GM12874 (cell line): ENCODE measurements at regions not wholly inside any gene's neighbourhood (a gene's known extent, or its start where the extent isn't known, plus 50 kb on each side); places are given as distances from the start of the nearest gene placed in this dataset.

ENCODE experiments used
- TF ChIP-seq, protein P1 (sequence below): IDR thresholded peaks from 2 replicates; pipeline ENCODE4 v1.5.1; 2011; ENCODE audit warnings: low read depth, mild to moderate bottlenecking, control low read depth, low read length, moderate library complexity; ENCODE audit not compliant: insufficient read depth

- TF ChIP-seq, protein P1, sequence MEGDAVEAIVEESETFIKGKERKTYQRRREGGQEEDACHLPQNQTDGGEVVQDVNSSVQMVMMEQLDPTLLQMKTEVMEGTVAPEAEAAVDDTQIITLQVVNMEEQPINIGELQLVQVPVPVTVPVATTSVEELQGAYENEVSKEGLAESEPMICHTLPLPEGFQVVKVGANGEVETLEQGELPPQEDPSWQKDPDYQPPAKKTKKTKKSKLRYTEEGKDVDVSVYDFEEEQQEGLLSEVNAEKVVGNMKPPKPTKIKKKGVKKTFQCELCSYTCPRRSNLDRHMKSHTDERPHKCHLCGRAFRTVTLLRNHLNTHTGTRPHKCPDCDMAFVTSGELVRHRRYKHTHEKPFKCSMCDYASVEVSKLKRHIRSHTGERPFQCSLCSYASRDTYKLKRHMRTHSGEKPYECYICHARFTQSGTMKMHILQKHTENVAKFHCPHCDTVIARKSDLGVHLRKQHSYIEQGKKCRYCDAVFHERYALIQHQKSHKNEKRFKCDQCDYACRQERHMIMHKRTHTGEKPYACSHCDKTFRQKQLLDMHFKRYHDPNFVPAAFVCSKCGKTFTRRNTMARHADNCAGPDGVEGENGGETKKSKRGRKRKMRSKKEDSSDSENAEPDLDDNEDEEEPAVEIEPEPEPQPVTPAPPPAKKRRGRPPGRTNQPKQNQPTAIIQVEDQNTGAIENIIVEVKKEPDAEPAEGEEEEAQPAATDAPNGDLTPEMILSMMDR: no peak
These were observed 510.3 kb upstream of the ROBO1 start for GRCh38 chr3:80278056-80278455.

DNA sequence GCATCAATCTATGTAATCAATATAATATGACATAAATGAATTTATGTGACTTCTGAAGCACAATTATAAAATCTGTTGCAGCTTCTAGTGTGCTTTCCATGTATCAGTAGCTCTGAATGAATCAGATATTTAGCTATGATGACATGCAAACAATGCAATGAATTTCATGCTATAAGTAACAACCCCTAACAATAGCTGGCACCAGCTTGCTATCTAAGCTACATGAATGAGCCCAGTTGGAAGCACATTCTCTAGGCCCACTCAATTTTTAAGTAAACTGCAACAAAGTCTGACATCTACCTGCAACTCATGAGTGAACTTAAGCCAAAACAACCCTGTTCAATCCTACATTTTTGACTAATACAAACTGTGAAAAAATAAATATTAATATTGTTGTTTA is 507.3 kb upstream of the ROBO1 start:
- TF ChIP-seq, protein P1: no peak

DNA sequence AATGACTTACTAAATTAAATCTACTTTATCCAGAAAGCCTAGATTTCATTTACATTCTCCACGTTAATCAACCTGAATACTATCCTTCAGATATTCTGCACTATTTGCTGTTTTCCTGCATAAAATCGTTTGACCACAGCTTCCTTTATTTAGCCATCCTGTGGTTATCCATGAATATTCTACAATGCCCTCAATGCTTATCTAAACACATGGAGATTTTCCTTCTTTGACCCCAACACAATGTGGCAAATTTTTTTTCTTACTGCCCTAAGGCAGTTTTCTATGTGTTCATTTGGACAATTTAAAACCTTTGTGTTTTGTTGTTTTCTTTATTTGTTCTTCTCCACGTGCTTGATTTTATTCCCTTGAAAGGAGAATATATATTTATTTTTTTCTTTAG is 495.5 kb upstream of the ROBO1 start:
- TF ChIP-seq, protein P1: no peak

- TF ChIP-seq, protein P1: no peak
These were observed 493.3 kb upstream of the ROBO1 start for GRCh38 chr3:80261082-80261481.

GRCh38 chr3:80259736-80260135 is 491.9 kb upstream of the ROBO1 start:
- TF ChIP-seq, protein P1: no peak

- TF ChIP-seq, protein P1: no peak
These were observed 484.3 kb upstream of the ROBO1 start for GRCh38 chr3:80252113-80252512.

GRCh38 chr3:80247766-80248165 is 480.0 kb upstream of the ROBO1 start:
- TF ChIP-seq, protein P1: no peak

DNA sequence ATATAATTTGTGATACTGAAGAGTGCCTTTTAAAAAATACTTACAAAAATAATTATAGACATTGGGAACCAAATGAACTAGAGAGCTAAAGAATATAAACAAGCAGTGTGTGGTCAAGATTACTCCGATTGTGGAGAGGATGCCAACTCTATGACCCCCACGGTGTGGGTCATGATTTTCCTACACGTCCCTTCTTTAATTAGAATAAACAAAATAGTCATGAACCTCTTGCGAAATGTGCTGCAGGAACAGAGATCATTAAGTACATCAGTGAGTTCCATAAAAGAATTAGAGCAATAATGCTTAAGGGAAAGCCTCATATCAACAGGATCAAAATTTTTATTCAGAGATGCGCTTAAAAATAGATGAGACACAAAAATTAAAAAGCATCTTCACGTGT is 476.6 kb upstream of the ROBO1 start:
- TF ChIP-seq, protein P1: no peak
